Astrocyte of the cerebellum (primary cell): ENCODE measurements at regions not wholly inside any gene's neighbourhood (a gene's known extent, or its start where the extent isn't known, plus 50 kb on each side); places are given as distances from the start of the nearest gene placed in this dataset.

ENCODE experiments used
- DNase-seq: peaks from one replicate; pipeline ENCODE4 v3.0.0-alpha.2; 2011; ENCODE audit warnings: low read depth
- H3K4me3 ChIP-seq: 2 replicates; pipeline ENCODE4 v1.5.1; 2011; ENCODE audit warnings: mild to moderate bottlenecking, low read depth, low read length, moderate library complexity
- CTCF ChIP-seq: IDR thresholded peaks from 2 replicates; pipeline ENCODE4 v1.5.1; 2012; ENCODE audit warnings: low read length, low read depth, moderate library complexity, mild to moderate bottlenecking; ENCODE audit errors: missing control alignments
- in situ Hi-C: cut with HindIII; loops from 2 replicates; pipeline ENCODE4 v1.10.0; 2017; ENCODE audit warnings: low sequenced_read_pairs

- no peak overlapping the region for H3K4me3 ChIP-seq
- in situ Hi-C loops, result no loop called here
- TF ChIP-seq CTCF, result no peak
- no peak for DNase-seq
Measured at GRCh38 chr12:91680864-91681263, 464.8 kb downstream of the BTG1 start.

DNA sequence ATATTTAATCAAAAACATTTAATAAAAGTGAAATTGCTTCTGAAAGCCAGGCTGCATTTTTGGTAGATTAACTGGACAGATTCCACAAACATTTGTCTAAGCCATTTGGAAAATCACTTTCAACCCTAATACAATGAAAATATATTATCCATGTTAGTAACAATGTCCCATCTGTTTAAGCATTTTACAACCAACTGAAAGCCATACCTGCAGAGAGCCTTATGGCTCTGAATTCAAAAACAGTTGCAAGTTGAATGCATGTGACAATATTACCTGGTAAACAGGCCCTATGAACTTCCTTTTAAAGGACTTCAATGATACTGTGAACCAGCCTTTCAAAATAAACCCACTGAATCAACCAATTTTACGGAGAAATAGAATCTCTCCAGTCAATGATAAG is 468.1 kb downstream of the BTG1 start:
- no peak for DNase-seq
- TF ChIP-seq CTCF, result no peak
- no peak overlapping the region for H3K4me3 ChIP-seq
- in situ Hi-C loops, result no loop called here

GRCh38 chr12:91675401-91675800 is 470.2 kb downstream of the BTG1 start:
- in situ Hi-C loops, result no loop called here
- no peak overlapping the region for H3K4me3 ChIP-seq
- no peak for DNase-seq
- no peak for TF ChIP-seq CTCF

GRCh38 chr12:91672130-91672529 is 473.5 kb downstream of the BTG1 start:
- no peak for DNase-seq
- no peak for TF ChIP-seq CTCF
- H3K4me3 ChIP-seq, result no peak overlapping the region
- in situ Hi-C loops, result no loop called here

DNA sequence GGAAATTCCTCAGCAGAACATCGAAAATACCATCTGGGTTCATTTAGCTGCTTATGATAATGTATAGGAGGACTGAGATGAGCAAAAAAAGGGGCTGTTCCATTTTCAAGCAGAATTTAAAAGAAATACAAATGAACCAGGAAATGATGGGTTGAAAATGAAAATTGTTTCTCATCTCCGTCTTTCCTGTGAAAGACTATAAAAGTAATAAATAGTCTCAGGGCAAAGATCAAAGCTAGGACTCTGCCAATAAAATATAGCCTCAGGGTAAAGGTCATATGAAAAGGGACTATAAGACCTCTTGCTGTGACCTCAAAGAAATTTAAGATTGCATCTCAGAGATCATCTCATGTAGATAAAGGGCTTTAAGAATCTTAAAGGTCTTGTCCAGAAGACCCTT is 478.0 kb downstream of the BTG1 start:
- in situ Hi-C loops, result no loop called here
- H3K4me3 ChIP-seq, result no peak overlapping the region
- no peak for TF ChIP-seq CTCF
- DNase-seq, result no peak

DNA sequence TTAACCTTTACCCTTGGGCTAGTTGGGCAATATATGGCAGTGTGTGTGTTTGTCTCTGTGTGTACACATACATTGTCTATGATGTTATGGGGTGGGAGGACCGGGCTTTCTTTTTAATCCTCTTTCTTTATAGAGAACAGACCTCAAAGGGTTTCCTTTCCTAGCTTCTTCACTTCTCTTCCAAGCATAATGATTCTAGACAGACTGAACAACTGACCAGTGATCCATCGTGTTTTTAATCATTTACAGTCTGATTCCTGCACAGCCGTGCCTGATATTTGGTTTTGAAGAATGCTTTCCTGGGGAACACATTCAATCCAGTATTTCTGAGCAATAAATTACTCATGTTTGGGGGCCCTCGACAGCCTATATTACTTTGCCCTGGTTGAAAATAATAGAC is 481.1 kb upstream of the DCN start:
- no peak overlapping the region for H3K4me3 ChIP-seq
- DNase-seq, result no peak
- in situ Hi-C loops, result no loop called here
- TF ChIP-seq CTCF, result no peak

DNA sequence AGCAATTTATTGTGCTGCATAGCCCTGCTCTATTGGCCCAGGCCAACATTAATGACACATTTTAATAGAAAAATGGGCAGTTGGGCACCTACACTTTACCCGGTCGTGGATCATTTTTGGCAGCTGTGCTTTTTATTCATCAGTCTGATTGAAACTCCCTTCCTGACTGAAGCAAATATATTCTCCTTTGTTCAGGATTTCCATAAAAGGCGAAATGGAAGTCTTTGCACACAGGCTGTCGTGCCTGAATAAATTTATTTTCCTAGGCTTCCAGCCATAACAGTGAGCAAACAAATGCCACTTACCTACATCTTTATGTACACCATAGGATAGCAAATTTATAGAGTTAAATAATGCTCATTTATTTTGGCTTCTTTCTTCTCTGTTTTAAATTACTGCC is 480.7 kb upstream of the DCN start:
- no peak for DNase-seq
- in situ Hi-C loops, result no loop called here
- TF ChIP-seq CTCF, result no peak
- no peak overlapping the region for H3K4me3 ChIP-seq
